GM12874 (cell line): ENCODE measurements at regions not wholly inside any gene's neighbourhood (a gene's known extent, or its start where the extent isn't known, plus 50 kb on each side); places are given as distances from the start of the nearest gene placed in this dataset.

Experiments
- CTCF ChIP-seq: IDR thresholded peaks from 2 replicates; pipeline ENCODE4 v1.5.1; 2011; ENCODE audit warnings: low read depth, mild to moderate bottlenecking, control low read depth, low read length, moderate library complexity; ENCODE audit not compliant: insufficient read depth

GRCh38 chr5:82405161-82405560, 127.0 kb upstream of the RPS23 start:
- TF ChIP-seq CTCF, result no peak

GRCh38 chr5:82404382-82404945, 126.3 kb upstream of the RPS23 start:
- TF ChIP-seq CTCF, result no peak

- TF ChIP-seq CTCF, result no peak
Observed at GRCh38 chr5:82403724-82404123, 125.6 kb upstream of the RPS23 start.

- TF ChIP-seq CTCF, result no peak
Observed at GRCh38 chr5:82403026-82403425, 124.9 kb upstream of the RPS23 start.

- no peak for TF ChIP-seq CTCF
Observed at GRCh38 chr5:82399111-82399510, 121.0 kb upstream of the RPS23 start.

- TF ChIP-seq CTCF, result no peak
Observed at GRCh38 chr5:82397741-82398320, 119.7 kb upstream of the RPS23 start.

- TF ChIP-seq CTCF, result no peak
Observed at GRCh38 chr5:82396871-82397514, 118.8 kb upstream of the RPS23 start.
